Caco-2 (cell line): ENCODE measurements at regions not wholly inside any gene's neighbourhood (a gene's known extent, or its start where the extent isn't known, plus 50 kb on each side); places are given as distances from the start of the nearest gene placed in this dataset.

Experiments
- BruUV-seq: library from RNA; stranded (reverse); fragments of 400-500 nt; replicated peaks from 2 replicates; lab custom pipeline; 2021; lab: Mats Ljungman, UMichigan
- CTCF ChIA-PET: fragments of 300-600 bp; sonication (Branson Sonifier 250); formaldehyde crosslinking; loops from one replicate; lab custom pipeline; 2022; ENCODE audit warnings: antibody characterized with exemption; lab: Charles Lee
- POLR2A ChIA-PET: fragments of 300-600 bp; sonication (Branson Sonifier 250); formaldehyde crosslinking; loops from one replicate; lab custom pipeline; 2022; ENCODE audit warnings: antibody characterized with exemption; lab: Charles Lee
- DNase-seq, 2 experiments: peaks; one replicate each; pipeline versions ENCODE4 v3.0.0 to v3.0.0-alpha.2; 2020 to 2022
- H3K27me3 ChIP-seq: replicated peaks from 2 replicates; pipeline ENCODE4 v1.6.0; 2011; ENCODE audit warnings: low read length; ENCODE audit not compliant: control insufficient read depth, insufficient read depth
- H3K36me3 ChIP-seq: 2 replicates; pipeline ENCODE4 v1.5.1; 2011; ENCODE audit warnings: low read length; ENCODE audit not compliant: control insufficient read depth, insufficient read depth
- H3K4me1 ChIP-seq: fragments of 250-450 bp; sonication (Bioruptor Pico); 2 replicates; pipeline ENCODE4 v1.5.1; 2020; ENCODE audit warnings: mild to moderate bottlenecking
- H3K4me3 ChIP-seq: 2 replicates; pipeline ENCODE4 v1.5.1; 2011; ENCODE audit warnings: low read depth, mild to moderate bottlenecking, control low read depth, low read length
- H3K9me3 ChIP-seq: fragments of 250-450 bp; sonication (Bioruptor Pico); 2 replicates; pipeline ENCODE4 v1.5.1; 2020; ENCODE audit warnings: mild to moderate bottlenecking, moderate library complexity
- H3K27ac Mint-ChIP-seq: one replicate; pipeline ENCODE4 v1.8.0; 2022; ENCODE audit warnings: mixed read lengths; ENCODE audit not compliant: unreplicated experiment
- H3K27me3 Mint-ChIP-seq: one replicate; pipeline ENCODE4 v1.8.0; 2022; ENCODE audit warnings: mixed read lengths; ENCODE audit not compliant: insufficient read depth, unreplicated experiment
- H3K36me3 Mint-ChIP-seq: one replicate; pipeline ENCODE4 v1.8.0; 2022; ENCODE audit warnings: mild to moderate bottlenecking, mixed read lengths; ENCODE audit not compliant: insufficient read depth, unreplicated experiment
- H3K4me1 Mint-ChIP-seq: one replicate; pipeline ENCODE4 v1.8.0; 2022; ENCODE audit warnings: low read depth, mixed read lengths; ENCODE audit not compliant: unreplicated experiment
- H3K4me3 Mint-ChIP-seq: one replicate; pipeline ENCODE4 v1.8.0; 2022; ENCODE audit warnings: mild to moderate bottlenecking, moderate library complexity, mixed read lengths; ENCODE audit not compliant: unreplicated experiment
- H3K9me3 Mint-ChIP-seq: one replicate; pipeline ENCODE4 v1.8.0; 2022; ENCODE audit warnings: mixed read lengths; ENCODE audit not compliant: unreplicated experiment
- CTCF ChIP-seq, 2 experiments: fragments of 200-600 bp in 1 of 2; IDR thresholded peaks; 1 replicate in 1 of 2; 2 replicates in 1 of 2; pipeline versions ENCODE4 v1.5.1 to v1.8.0; 2011 to 2022; ENCODE audit warnings: antibody characterized with exemption in 1 of 2, control low read depth in 1 of 2, inconsistent platforms in 1 of 2, low read depth in 1 of 2, low read length in 1 of 2, mild to moderate bottlenecking in 1 of 2, moderate library complexity in 1 of 2; ENCODE audit not compliant: insufficient read depth in 1 of 2, severe bottlenecking in 1 of 2, unreplicated experiment in 1 of 2
- intact Hi-C: fragments of 100-400 bp; cut with micrococcal nuclease; formaldehyde crosslinking; loops from one replicate; pipeline ENCODE4 v1.10.0; 2022; ENCODE audit not compliant: unreplicated experiment

- DNase-seq: no peak
- Mint-ChIP-seq H3K27ac (no peak overlapping the region), H3K36me3 (no peaks in the 10 kb centered on the region), H3K4me3 (no peak overlapping the region), H3K9me3 (no peaks in the 10 kb centered on the region), H3K4me1 (no peaks in the 10 kb centered on the region), H3K27me3 (no peaks in the 10 kb centered on the region)
- CTCF ChIA-PET: no interaction called here
- Histone ChIP-seq H3K4me3 (no peak overlapping the region), H3K36me3 (no peaks in the 10 kb centered on the region), H3K27me3 (no peaks in the 10 kb centered on the region), H3K9me3 (no peaks in the 10 kb centered on the region), H3K4me1 (no peaks in the 10 kb centered on the region)
- intact Hi-C loops: no loop called here
- POLR2A ChIA-PET: no interaction called here
- BruUV-seq: no TSS peak
- no peak for TF ChIP-seq CTCF (IDR thresholded peaks at IDR 0.05; ENCODE audit: insufficient read depth in 1 of 2, low read depth in 1 of 2, low read length in 1 of 2, severe bottlenecking in 1 of 2, unreplicated experiment in 1 of 2)
Measured at GRCh38 chr14:25765909-25766308, 716.0 kb upstream of the STXBP6 start.

GRCh38 chr14:25759920-25760655, 710.1 kb upstream of the STXBP6 start:
- intact Hi-C loops: no loop called here
- Histone ChIP-seq H3K4me3 (no peak overlapping the region), H3K36me3 (no peaks in the 10 kb centered on the region), H3K27me3 (no peaks in the 10 kb centered on the region), H3K4me1 (no peaks in the 10 kb centered on the region), H3K9me3 (no peaks in the 10 kb centered on the region)
- Mint-ChIP-seq H3K4me1 (no peaks in the 10 kb centered on the region), H3K36me3 (no peaks in the 10 kb centered on the region), H3K27me3 (no peaks in the 10 kb centered on the region), H3K9me3 (no peaks in the 10 kb centered on the region), H3K4me3 (no peak overlapping the region), H3K27ac (no peak overlapping the region)
- BruUV-seq: no TSS peak
- ChIA-PET POLR2A (no interaction called here), CTCF (no interaction called here)
- TF ChIP-seq CTCF (IDR thresholded peaks at IDR 0.05; ENCODE audit: insufficient read depth in 1 of 2, low read depth in 1 of 2, low read length in 1 of 2, severe bottlenecking in 1 of 2, unreplicated experiment in 1 of 2): no peak
- no peak for DNase-seq

- no peaks in the 10 kb centered on the region for H3K9me3 ChIP-seq
- H3K9me3 Mint-ChIP-seq: no peaks in the 10 kb centered on the region
- H3K4me3 Mint-ChIP-seq: no peak overlapping the region
- H3K36me3 ChIP-seq: no peaks in the 10 kb centered on the region
- no peaks in the 10 kb centered on the region for H3K27me3 ChIP-seq
- H3K27ac Mint-ChIP-seq: no peak overlapping the region
- ChIA-PET CTCF (no interaction called here), POLR2A (no interaction called here)
- no peaks in the 10 kb centered on the region for H3K4me1 Mint-ChIP-seq
- no peaks in the 10 kb centered on the region for H3K36me3 Mint-ChIP-seq
- no peak for TF ChIP-seq CTCF (IDR thresholded peaks at IDR 0.05; ENCODE audit: insufficient read depth in 1 of 2, low read depth in 1 of 2, low read length in 1 of 2, severe bottlenecking in 1 of 2, unreplicated experiment in 1 of 2)
- no peak for DNase-seq
- intact Hi-C loops: no loop called here
- no peak overlapping the region for H3K4me3 ChIP-seq
- H3K27me3 Mint-ChIP-seq: peaks cover 3% of the 10 kb centered on the region
- no peaks in the 10 kb centered on the region for H3K4me1 ChIP-seq
- BruUV-seq: no TSS peak
Measured at GRCh38 chr14:25759256-25759655, 709.3 kb upstream of the STXBP6 start.
